HepG2 (cell line): ENCODE measurements at regions not wholly inside any gene's neighbourhood (a gene's known extent, or its start where the extent isn't known, plus 50 kb on each side); places are given as distances from the start of the nearest gene placed in this dataset.

Experiments used
- ATAC-seq: fragments of 200-7000 bp; cut with Tn5 transposase; 3 replicates; pipeline ENCODE4 v1.9.1; 2020; ENCODE audit warnings: mild to moderate bottlenecking, moderate library complexity
- BruUV-seq: library from RNA; stranded (reverse); fragments of 400-500 nt; replicated peaks from 2 replicates; lab custom pipeline; 2021; lab: Mats Ljungman, UMichigan
- CTCF ChIA-PET: fragments of 300-600 bp; formaldehyde crosslinking; extraction: SDS; loops from one replicate; lab custom pipeline; 2021; ENCODE audit warnings: low total read pairs, inconsistent platforms, low intra/inter-chr PET ratio; lab: Yijun Ruan, JAX
- POLR2A ChIA-PET: fragments of 350-600 bp; sonication (Branson Sonifier 250); formaldehyde crosslinking; loops from one replicate; lab custom pipeline; 2020; ENCODE audit warnings: antibody characterized with exemption, inconsistent platforms; lab: Yijun Ruan, JAX
- DNase-seq: peaks from one replicate; pipeline ENCODE4 v3.0.0-alpha.2; 2015; ENCODE audit warnings: low spot score
- FAIRE-seq: peaks from 3 replicates; lab custom pipeline; 2011; peaks lifted over from hg19 to GRCh38; lab: Jason Lieb, UNC
- H2AFZ ChIP-seq: one replicate; pipeline ENCODE4 v1.6.1; 2011; ENCODE audit warnings: low read length, inconsistent platforms
- H3K27ac ChIP-seq: fragments of 300-600 bp; 3 replicates; pipeline ENCODE4 v1.8.0; 2011; ENCODE audit warnings: mixed run types, mild to moderate bottlenecking, mixed read lengths, low read length, inconsistent platforms; ENCODE audit not compliant: insufficient read depth; ENCODE audit errors: extremely low read length
- H3K27me3 ChIP-seq, 2 experiments: fragments of 200-600 bp in 1 of 2; 2 replicates in 1 of 2; 3 replicates in 1 of 2; pipeline versions ENCODE4 v1.6.0 to v1.8.0; 2011; ENCODE audit warnings: low read length in 2 of 2, mild to moderate bottlenecking in 2 of 2, moderate library complexity in 2 of 2, inconsistent platforms in 1 of 2; ENCODE audit not compliant: insufficient read depth in 2 of 2, control insufficient read depth in 1 of 2
- H3K36me3 ChIP-seq, 2 experiments: fragments of 200-600 bp in 1 of 2; replicated peaks in 1 of 2; 2 replicates in 1 of 2; 3 replicates in 1 of 2; pipeline versions ENCODE4 v1.5.1 to v1.8.0; 2011; ENCODE audit warnings: low read length in 2 of 2, inconsistent platforms in 1 of 2; ENCODE audit not compliant: insufficient read depth in 2 of 2, control insufficient read depth in 1 of 2
- H3K4me1 ChIP-seq: 2 replicates; pipeline ENCODE4 v1.5.1; 2012; ENCODE audit warnings: low read length, inconsistent platforms; ENCODE audit not compliant: insufficient read depth
- H3K4me2 ChIP-seq: 2 replicates; pipeline ENCODE4 v1.6.0; 2011; ENCODE audit warnings: low read depth, low read length, inconsistent platforms
- H3K4me3 ChIP-seq, 3 experiments: fragments of 200-600 bp in 1 of 3; sonication (generic), shearing (Covaris generic) in 1 of 3; replicated peaks in 1 of 3; 2 replicates each; pipeline ENCODE4 v1.5.1; 2011 to 2016; ENCODE audit warnings: low read length in 3 of 3, inconsistent platforms in 2 of 3, low read depth in 2 of 3, mild to moderate bottlenecking in 2 of 3, control low read depth in 1 of 3, mixed read lengths in 1 of 3; ENCODE audit not compliant: insufficient read depth in 1 of 3
- H3K79me2 ChIP-seq: one replicate; pipeline ENCODE4 v1.6.1; 2011; ENCODE audit warnings: low read length, inconsistent platforms; ENCODE audit not compliant: insufficient read depth
- H3K9ac ChIP-seq: 2 replicates; pipeline ENCODE4 v1.6.0; 2011; ENCODE audit warnings: mild to moderate bottlenecking, low read depth, low read length, inconsistent platforms; ENCODE audit not compliant: insufficient read depth
- H3K9me3 ChIP-seq: 2 replicates; pipeline ENCODE4 v1.5.1; 2012; ENCODE audit warnings: mild to moderate bottlenecking, low read length
- H4K20me1 ChIP-seq: 2 replicates; pipeline ENCODE4 v1.6.0; 2011; ENCODE audit warnings: inconsistent platforms, mild to moderate bottlenecking, low read length, moderate library complexity; ENCODE audit not compliant: insufficient read depth
- DMTF1 ChIP-seq: sonication (generic); formaldehyde crosslinking; IDR thresholded peaks from 2 replicates; pipeline ENCODE4 v1.4.0; 2020; ENCODE audit warnings: mild to moderate bottlenecking, missing genetic modification reagents
- FOXK2 ChIP-seq: fragments of 450-650 bp; IDR thresholded peaks from 2 replicates; pipeline ENCODE4 v1.6.1; 2016
- GLMP ChIP-seq: sonication (generic); formaldehyde crosslinking; IDR thresholded peaks from 2 replicates; pipeline ENCODE4 v1.9.0; 2021; ENCODE audit warnings: missing genetic modification reagents, mild to moderate bottlenecking, borderline replicate concordance
- HMG20A ChIP-seq: IDR thresholded peaks from 2 replicates; pipeline ENCODE4 v1.6.1; 2016; ENCODE audit warnings: borderline replicate concordance
- ISX ChIP-seq: sonication (generic); formaldehyde crosslinking; conservative IDR thresholded peaks from 2 replicates; pipeline ENCODE4 v1.5.0; 2020; ENCODE audit warnings: missing genetic modification reagents
- NFE2L2 ChIP-seq: fragments of 150-350 bp; IDR thresholded peaks from 2 replicates; pipeline ENCODE4 v1.6.1; 2014; ENCODE audit warnings: low read length
- POLR2AphosphoS2 ChIP-seq: IDR thresholded peaks from 2 replicates; pipeline ENCODE4 v1.6.1; 2011; ENCODE audit warnings: low read depth, low read length, improper control_type of control experiment
- SRSF9 ChIP-seq: fragments of 200-400 bp; formaldehyde crosslinking; IDR thresholded peaks from 2 replicates; pipeline ENCODE4 v1.6.1; 2018; ENCODE audit warnings: borderline replicate concordance, mild to moderate bottlenecking, low read depth, low read length; ENCODE audit not compliant: insufficient read depth, poor library complexity, severe bottlenecking
- TBL1XR1 ChIP-seq: fragments of 150-350 bp; IDR thresholded peaks from 2 replicates; pipeline ENCODE4 v1.6.1; 2014; ENCODE audit warnings: borderline replicate concordance, low read length; ENCODE audit not compliant: partially characterized antibody
- THYN1 ChIP-seq: sonication (generic); formaldehyde crosslinking; IDR thresholded peaks from 2 replicates; pipeline ENCODE4 v1.8.1; 2023; ENCODE audit warnings: low read depth, mild to moderate bottlenecking, moderate library complexity, missing genetic modification reagents, borderline replicate concordance
- ZBTB40 ChIP-seq, 2 experiments: fragments of 450-650 bp in 1 of 2; sonication (generic) in 1 of 2; formaldehyde crosslinking in 1 of 2; IDR thresholded peaks; 2 replicates each; pipeline versions ENCODE4 v1.6.1 to v1.8.0; 2016 to 2022; ENCODE audit warnings: antibody characterized with exemption in 1 of 2, mild to moderate bottlenecking in 1 of 2, missing genetic modification reagents in 1 of 2
- ZNF580 ChIP-seq: IDR thresholded peaks from 2 replicates; pipeline ENCODE4 v1.6.1; 2016; ENCODE audit warnings: low read depth, borderline replicate concordance
- WGBS: methylation state at CpG from one replicate; pipeline ENCODE4 v1.1.6; 2017; ENCODE audit warnings: low lambda C conversion rate; 5-methylcytosine and 5-hydroxymethylcytosine counted together
- in situ Hi-C: cut with HindIII; loops from 2 replicates; pipeline ENCODE4 v1.10.0; 2017; ENCODE audit warnings: low pct_unique_long_range_greater_than_20kb; ENCODE audit not compliant: extremely low pct_ligation_motif_present
- intact Hi-C: fragments of 100-400 bp; cut with micrococcal nuclease; formaldehyde crosslinking; loops from one replicate; pipeline ENCODE4 v1.10.0; 2022; ENCODE audit not compliant: unreplicated experiment

GRCh38 chr3:144989807-144990206, 1018.2 kb downstream of the DIPK2A start:
- Histone ChIP-seq H3K4me1 (no peaks in the 10 kb centered on the region), H3K36me3 (no peaks in the 10 kb centered on the region), H3K27me3 (no peaks in the 10 kb centered on the region), H2AFZ (no peak overlapping the region), H3K9me3 (no peaks in the 10 kb centered on the region), H3K4me2 (no peak overlapping the region), H3K9ac (no peak overlapping the region), H3K4me3 (no peak overlapping the region), H4K20me1 (no peaks in the 10 kb centered on the region), H3K27ac (no peak overlapping the region), H3K79me2 (no peaks in the 10 kb centered on the region)
- POLR2A ChIA-PET, result no interaction called here
- intact Hi-C loops (no loop called here), in situ Hi-C loops (no loop called here)
- BruUV-seq, result no TSS peak
- no peak for ATAC-seq
- no peak for DNase-seq
- CTCF ChIA-PET, result no interaction called here
- 0% methylated on average over 2 of the region's 2 CpGs for WGBS
- no peak for FAIRE-seq
- TF ChIP-seq NFE2L2 (no peak), GLMP (CRISPR knock-in tag) (no peak), DMTF1 (CRISPR knock-in tag) (no peak), THYN1 (CRISPR knock-in tag) (no peak), ZBTB40 (IDR thresholded peaks at IDR 0.05) (no peak), ZBTB40 (CRISPR knock-in tag; IDR thresholded peaks at IDR 0.05) (no peak), FOXK2 (no peak), SRSF9 (no peak), ZNF580 (CRISPR knock-in tag) (no peak), HMG20A (CRISPR knock-in tag) (no peak), ISX (no peak), TBL1XR1 (no peak), POLR2AphosphoS2 (no peak)
